DOHH2 (cell line): ENCODE measurements at regions not wholly inside any gene's neighbourhood (a gene's known extent, or its start where the extent isn't known, plus 50 kb on each side); places are given as distances from the start of the nearest gene placed in this dataset.

ENCODE experiments used
- H3F3A ChIP-seq: fragments of 200-600 bp; sonication (generic), shearing (Covaris generic); 2 replicates; pipeline ENCODE4 v1.6.0; 2016; ENCODE audit warnings: antibody characterized with exemption, mild to moderate bottlenecking; ENCODE audit not compliant: control insufficient read depth, insufficient read depth
- H3K27ac ChIP-seq: fragments of 200-600 bp; sonication (generic); 2 replicates; pipeline ENCODE4 v1.5.1; 2014; ENCODE audit warnings: low read depth, mild to moderate bottlenecking, low read length, moderate library complexity
- H3K27me3 ChIP-seq: fragments of 200-600 bp; sonication (generic); 2 replicates; pipeline ENCODE4 v1.6.1; 2014; ENCODE audit warnings: mild to moderate bottlenecking, low read length, mixed read lengths; ENCODE audit not compliant: control insufficient read depth
- H3K36me3 ChIP-seq: fragments of 200-600 bp; sonication (generic); 2 replicates; pipeline ENCODE4 v1.6.1; 2014; ENCODE audit warnings: mild to moderate bottlenecking, low read length, moderate library complexity, mixed read lengths; ENCODE audit not compliant: control insufficient read depth
- H3K4me1 ChIP-seq: fragments of 200-600 bp; sonication (generic); 2 replicates; pipeline ENCODE4 v1.6.1; 2014; ENCODE audit warnings: mild to moderate bottlenecking, low read length, mixed read lengths; ENCODE audit not compliant: control insufficient read depth
- H3K4me2 ChIP-seq: fragments of 200-600 bp; sonication (generic); 2 replicates; pipeline ENCODE4 v1.6.0; 2014; ENCODE audit warnings: mild to moderate bottlenecking, low read length, moderate library complexity
- H3K4me3 ChIP-seq: fragments of 200-600 bp; sonication (generic); 2 replicates; pipeline ENCODE4 v1.5.1; 2014; ENCODE audit warnings: mild to moderate bottlenecking, low read length, mixed read lengths
- H3K79me2 ChIP-seq: fragments of 200-600 bp; sonication (generic); 2 replicates; pipeline ENCODE4 v1.6.1; 2014; ENCODE audit warnings: mild to moderate bottlenecking, low read length, mixed read lengths; ENCODE audit not compliant: control insufficient read depth
- H3K9me2 ChIP-seq: fragments of 200-600 bp; sonication (generic); replicated peaks from 2 replicates; pipeline ENCODE4 v1.6.1; 2014; ENCODE audit warnings: mild to moderate bottlenecking, low read length, mixed read lengths; ENCODE audit not compliant: control insufficient read depth
- H3K9me3 ChIP-seq: fragments of 200-600 bp; sonication (generic); 2 replicates; pipeline ENCODE4 v1.6.1; 2014; ENCODE audit warnings: antibody characterized with exemption, low read length, mixed read lengths; ENCODE audit not compliant: control insufficient read depth, insufficient read depth
- H4K20me1 ChIP-seq: fragments of 200-600 bp; sonication (generic); 2 replicates; pipeline ENCODE4 v1.6.0; 2014; ENCODE audit warnings: low read depth, mild to moderate bottlenecking, antibody characterized with exemption, low read length, moderate library complexity; ENCODE audit not compliant: control insufficient read depth, insufficient read depth
- CTCF ChIP-seq: fragments of 200-600 bp; sonication (generic); IDR thresholded peaks from one replicate; pipeline ENCODE4 v1.5.1; 2014; ENCODE audit warnings: antibody characterized with exemption, mild to moderate bottlenecking, low read depth, low read length; ENCODE audit not compliant: poor library complexity, severe bottlenecking
- EZH2phosphoT487 ChIP-seq: fragments of 200-600 bp; sonication (generic); IDR thresholded peaks from 2 replicates; pipeline ENCODE4 v1.6.1; 2017; ENCODE audit warnings: borderline replicate concordance, mild to moderate bottlenecking, antibody characterized with exemption, low read length, moderate library complexity, mixed read lengths

GRCh38 chr4:133059117-133059516 lies 90.0 kb upstream of the PCDH10 start:
- Histone ChIP-seq H3K4me3 (no peak overlapping the region), H3K9me2 (no peaks in the 10 kb centered on the region), H3K27me3 (no peaks in the 10 kb centered on the region), H3K79me2 (no peaks in the 10 kb centered on the region), H3K27ac (no peak overlapping the region), H3K9me3 (no peaks in the 10 kb centered on the region), H3K4me2 (no peak overlapping the region), H4K20me1 (no peaks in the 10 kb centered on the region), H3K36me3 (no peaks in the 10 kb centered on the region), H3F3A (no peaks in the 10 kb centered on the region), H3K4me1 (no peaks in the 10 kb centered on the region)
- TF ChIP-seq EZH2phosphoT487 (no peak), CTCF (no peak)

- Histone ChIP-seq H3K4me2 (no peak overlapping the region), H3K27me3 (no peaks in the 10 kb centered on the region), H3K4me1 (no peaks in the 10 kb centered on the region), H3F3A (no peaks in the 10 kb centered on the region), H4K20me1 (no peaks in the 10 kb centered on the region), H3K4me3 (no peak overlapping the region), H3K36me3 (no peaks in the 10 kb centered on the region), H3K27ac (no peak overlapping the region), H3K79me2 (no peaks in the 10 kb centered on the region), H3K9me2 (no peaks in the 10 kb centered on the region), H3K9me3 (no peaks in the 10 kb centered on the region)
- TF ChIP-seq CTCF = no peak
- TF ChIP-seq EZH2phosphoT487 = no peak
These were observed 86.2 kb upstream of the PCDH10 start for GRCh38 chr4:133062851-133063250.

- Histone ChIP-seq H3K9me2 (no peaks in the 10 kb centered on the region), H4K20me1 (no peaks in the 10 kb centered on the region), H3K27me3 (no peaks in the 10 kb centered on the region), H3K27ac (no peak overlapping the region), H3K4me1 (no peaks in the 10 kb centered on the region), H3K4me2 (no peak overlapping the region), H3K36me3 (no peaks in the 10 kb centered on the region), H3F3A (no peaks in the 10 kb centered on the region), H3K4me3 (no peak overlapping the region), H3K79me2 (no peaks in the 10 kb centered on the region), H3K9me3 (no peaks in the 10 kb centered on the region; the same call in 1 of the 2 replicates)
- TF ChIP-seq CTCF (no peak), EZH2phosphoT487 (no peak)
These were observed 81.0 kb upstream of the PCDH10 start for GRCh38 chr4:133068083-133068482.

- Histone ChIP-seq H3K4me1 (no peaks in the 10 kb centered on the region), H3K9me3 (no peaks in the 10 kb centered on the region; the same call in 1 of the 2 replicates), H3K27me3 (no peaks in the 10 kb centered on the region), H3K4me2 (no peak overlapping the region), H3K36me3 (no peaks in the 10 kb centered on the region), H3K4me3 (no peak overlapping the region), H3K27ac (no peak overlapping the region), H3K9me2 (no peaks in the 10 kb centered on the region), H3K79me2 (no peaks in the 10 kb centered on the region), H4K20me1 (no peaks in the 10 kb centered on the region), H3F3A (no peaks in the 10 kb centered on the region)
- TF ChIP-seq EZH2phosphoT487 (no peak), CTCF (no peak)
These were observed 67.8 kb upstream of the PCDH10 start for GRCh38 chr4:133081246-133081645.
